ENCODE measurements at regions not wholly inside any gene's neighbourhood (a gene's known extent, or its start where the extent isn't known, plus 50 kb on each side); places are given as distances from the start of the nearest gene placed in this dataset.

DNA sequence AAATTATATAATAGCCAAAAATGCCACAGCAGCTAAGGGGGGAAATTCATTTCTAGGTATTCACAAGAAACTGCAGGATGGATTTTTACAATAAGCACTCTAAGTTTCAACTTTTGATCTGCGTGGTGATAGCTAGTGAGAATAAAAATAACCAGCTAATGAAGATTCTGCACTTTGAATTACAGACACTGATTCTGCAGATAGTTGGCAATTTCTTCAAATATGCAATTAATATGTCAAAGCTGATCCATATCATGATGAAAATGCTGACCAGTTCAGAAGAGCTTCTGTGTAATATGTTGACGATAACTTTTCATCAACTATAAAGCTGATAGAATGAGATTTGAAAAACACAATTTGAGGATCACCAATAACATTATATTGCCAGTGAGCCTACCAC is 1272.9 kb downstream of the EFNB2 start:
- TF ChIP-seq, protein P1, sequence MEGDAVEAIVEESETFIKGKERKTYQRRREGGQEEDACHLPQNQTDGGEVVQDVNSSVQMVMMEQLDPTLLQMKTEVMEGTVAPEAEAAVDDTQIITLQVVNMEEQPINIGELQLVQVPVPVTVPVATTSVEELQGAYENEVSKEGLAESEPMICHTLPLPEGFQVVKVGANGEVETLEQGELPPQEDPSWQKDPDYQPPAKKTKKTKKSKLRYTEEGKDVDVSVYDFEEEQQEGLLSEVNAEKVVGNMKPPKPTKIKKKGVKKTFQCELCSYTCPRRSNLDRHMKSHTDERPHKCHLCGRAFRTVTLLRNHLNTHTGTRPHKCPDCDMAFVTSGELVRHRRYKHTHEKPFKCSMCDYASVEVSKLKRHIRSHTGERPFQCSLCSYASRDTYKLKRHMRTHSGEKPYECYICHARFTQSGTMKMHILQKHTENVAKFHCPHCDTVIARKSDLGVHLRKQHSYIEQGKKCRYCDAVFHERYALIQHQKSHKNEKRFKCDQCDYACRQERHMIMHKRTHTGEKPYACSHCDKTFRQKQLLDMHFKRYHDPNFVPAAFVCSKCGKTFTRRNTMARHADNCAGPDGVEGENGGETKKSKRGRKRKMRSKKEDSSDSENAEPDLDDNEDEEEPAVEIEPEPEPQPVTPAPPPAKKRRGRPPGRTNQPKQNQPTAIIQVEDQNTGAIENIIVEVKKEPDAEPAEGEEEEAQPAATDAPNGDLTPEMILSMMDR (IDR thresholded peaks at IDR 0.05; ENCODE audit: poor library complexity) = no peak
- TF ChIP-seq EZH2 (IDR thresholded peaks at IDR 0.05; ENCODE audit: borderline replicate concordance) (no peak), EZH2phosphoT487 (IDR thresholded peaks at IDR 0.05; ENCODE audit: low read depth, severe bottlenecking, unreplicated experiment) (no peak)

All from hepatocyte (in vitro differentiated cells).